Naive thymus-derived CD8-positive, alpha-beta T cell (primary cell): ENCODE measurements at regions not wholly inside any gene's neighbourhood (a gene's known extent, or its start where the extent isn't known, plus 50 kb on each side); places are given as distances from the start of the nearest gene placed in this dataset.
"Not testable (repeated sequence)": the region's sequence is repeated elsewhere in the genome, so short reads cannot be mapped to it uniquely, and the experiment has no call there.

Experiments
- ATAC-seq, 2 donors: fragments of 150-1000 bp; cut with Tn5 transposase in 1 of 2; sonication (Bioruptor Pico), chemical (Tn5 transposase) in 1 of 2; 1 replicate in 1 of 2; 2 replicates in 1 of 2; pipeline ENCODE4 v1.10.0; 2021; ENCODE audit warnings: mild to moderate bottlenecking in 2 of 2, moderate library complexity in 2 of 2
- POLR2A ChIA-PET: fragments of 350-600 bp; sonication (Branson Sonifier 250); formaldehyde crosslinking; loops from one replicate; lab custom pipeline; 2021; ENCODE audit warnings: antibody characterized with exemption; lab: Charles Lee
- DNase-seq, 10 donors: peaks; one replicate each; pipeline versions ENCODE4 v3.0.0 to v3.0.0-alpha.2; 2020 to 2022
- H3K27ac Mint-ChIP-seq, 10 donors: one replicate each; pipeline ENCODE4 v1.8.0; 2020 to 2022; ENCODE audit warnings: mild to moderate bottlenecking in 10 of 10, mixed read lengths in 10 of 10, moderate library complexity in 4 of 10, inconsistent platforms in 1 of 10
- H3K27me3 Mint-ChIP-seq, 5 donors: one replicate each; pipeline ENCODE4 v1.8.0; 2021 to 2022; ENCODE audit warnings: mixed read lengths in 5 of 5
- H3K36me3 Mint-ChIP-seq, 3 donors: one replicate each; pipeline ENCODE4 v1.8.0; 2020 to 2022; ENCODE audit warnings: mixed read lengths in 3 of 3, mild to moderate bottlenecking in 2 of 3, inconsistent platforms in 1 of 3
- H3K4me1 Mint-ChIP-seq, 4 donors: one replicate each; pipeline ENCODE4 v1.8.0; 2021 to 2022; ENCODE audit warnings: mixed read lengths in 4 of 4
- H3K4me3 Mint-ChIP-seq, 10 donors: one replicate each; pipeline ENCODE4 v1.8.0; 2020 to 2022; ENCODE audit warnings: mild to moderate bottlenecking in 10 of 10, mixed read lengths in 10 of 10, moderate library complexity in 6 of 10, inconsistent platforms in 1 of 10
- H3K9me3 Mint-ChIP-seq, 9 donors: one replicate each; pipeline ENCODE4 v1.8.0; 2020 to 2022; ENCODE audit warnings: mixed read lengths in 9 of 9, mild to moderate bottlenecking in 3 of 9, inconsistent platforms in 1 of 9, moderate library complexity in 1 of 9

DNA sequence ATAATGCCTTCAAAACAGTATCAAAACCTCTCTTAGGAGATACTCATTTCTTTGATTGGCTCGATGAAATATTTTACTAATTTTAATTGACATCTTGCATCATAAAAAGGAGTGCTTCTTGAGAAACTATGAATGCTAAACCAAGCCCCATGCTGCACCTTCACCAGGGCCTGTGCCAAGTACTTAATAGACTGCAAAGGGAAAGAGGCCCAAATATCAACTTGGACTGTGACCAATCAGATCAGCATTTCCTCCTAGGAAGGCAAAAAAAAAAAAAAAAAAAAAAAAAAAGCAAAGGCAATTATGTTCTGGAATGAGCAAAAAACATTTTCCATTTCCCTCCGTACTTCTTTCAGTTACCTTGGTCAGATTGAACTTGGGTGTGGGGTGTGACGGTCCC is 253.0 kb upstream of the SOX4 start:
- DNase-seq (no peak), ATAC-seq (no peak)
- Mint-ChIP-seq H3K4me1 (no peaks in the 10 kb centered on the region), H3K4me3 (no peak overlapping the region), H3K36me3 (no peaks in the 10 kb centered on the region), H3K27ac (no peak overlapping the region), H3K27me3 (peaks cover 0 to 5% (median 0%) of the 10 kb centered on the region in 5 donors), H3K9me3 (peaks cover 0 to 17% (median 5%) of the 10 kb centered on the region in 9 donors)
- POLR2A ChIA-PET = no interaction called here

DNA sequence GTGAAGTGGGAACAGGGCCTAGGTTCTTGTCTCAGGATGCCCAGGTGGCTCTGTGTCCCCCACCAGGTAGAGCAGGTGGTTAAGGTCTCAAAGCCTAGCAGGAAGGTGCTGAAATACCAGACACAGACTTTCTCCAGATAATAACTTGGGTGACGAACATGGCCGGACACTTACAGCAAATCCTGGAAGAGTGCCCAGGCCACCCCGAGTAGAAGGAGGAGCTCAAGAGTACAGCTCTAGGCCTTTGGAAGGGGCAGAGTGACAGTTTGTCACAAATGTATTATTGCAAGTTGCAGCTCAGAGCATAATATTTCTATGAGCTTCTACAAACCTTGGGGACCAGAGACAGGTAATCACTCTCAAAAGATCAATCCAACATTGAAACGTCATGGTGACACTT is 251.6 kb upstream of the SOX4 start:
- Mint-ChIP-seq H3K4me3 (no peak overlapping the region), H3K27ac (no peak overlapping the region), H3K36me3 (no peaks in the 10 kb centered on the region), H3K9me3 (peaks cover 0 to 20% (median 5%) of the 10 kb centered on the region in 9 donors), H3K27me3 (peaks cover 0 to 6% (median 0%) of the 10 kb centered on the region in 5 donors), H3K4me1 (no peaks in the 10 kb centered on the region)
- ATAC-seq (no peak), DNase-seq (no peak)
- POLR2A ChIA-PET = no interaction called here

DNA sequence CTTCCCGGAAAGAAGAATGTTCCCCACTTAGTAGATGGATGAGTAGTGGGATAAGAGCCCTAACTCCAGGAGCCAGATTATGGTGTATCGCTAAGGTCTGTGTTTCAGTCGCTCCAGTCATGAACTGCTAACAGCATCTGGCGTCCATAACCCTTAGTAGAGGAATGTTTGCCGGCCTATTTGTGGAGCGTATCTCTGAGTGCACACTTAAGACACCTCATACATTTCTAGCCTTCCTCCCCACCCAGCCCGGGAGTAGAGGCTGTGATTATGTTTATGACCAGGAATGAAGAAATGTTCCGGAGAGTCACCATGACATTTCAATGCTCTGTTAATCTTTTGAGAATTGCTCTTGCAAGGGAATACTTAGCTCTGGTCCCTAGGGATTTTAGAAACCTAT is 251.1 kb upstream of the SOX4 start:
- Mint-ChIP-seq H3K27ac (no peak overlapping the region), H3K36me3 (no peaks in the 10 kb centered on the region), H3K4me3 (no peak overlapping the region), H3K4me1 (no peaks in the 10 kb centered on the region), H3K27me3 (peaks cover 0 to 6% (median 0%) of the 10 kb centered on the region in 5 donors), H3K9me3 (peaks cover 0 to 15% (median 4%) of the 10 kb centered on the region in 9 donors)
- DNase-seq = no peak
- ATAC-seq = no peak
- POLR2A ChIA-PET = no interaction called here

DNA sequence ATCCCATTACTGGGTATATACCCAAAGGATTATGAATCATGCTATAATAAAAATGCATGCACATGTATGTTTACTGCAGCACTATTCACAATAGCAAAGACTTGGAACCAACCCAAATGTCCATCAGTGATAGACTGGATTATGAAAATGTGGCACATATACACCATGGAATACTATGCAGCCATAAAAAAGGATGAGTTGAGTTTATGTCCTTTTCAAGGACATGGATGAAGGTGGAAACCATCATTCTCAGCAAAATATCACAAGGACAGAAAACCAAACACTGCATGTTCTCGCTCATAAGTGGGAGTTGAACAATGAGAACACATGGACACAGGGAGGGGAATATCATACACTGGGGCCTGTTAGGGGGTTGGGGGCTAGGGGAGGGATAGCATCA is 247.8 kb upstream of the SOX4 start:
- H3K4me1 Mint-ChIP-seq, DNase-seq, ATAC-seq, H3K27me3 Mint-ChIP-seq, H3K4me3 Mint-ChIP-seq, H3K36me3 Mint-ChIP-seq, H3K27ac Mint-ChIP-seq, POLR2A ChIA-PET, H3K9me3 Mint-ChIP-seq: not testable (repeated sequence)

DNA sequence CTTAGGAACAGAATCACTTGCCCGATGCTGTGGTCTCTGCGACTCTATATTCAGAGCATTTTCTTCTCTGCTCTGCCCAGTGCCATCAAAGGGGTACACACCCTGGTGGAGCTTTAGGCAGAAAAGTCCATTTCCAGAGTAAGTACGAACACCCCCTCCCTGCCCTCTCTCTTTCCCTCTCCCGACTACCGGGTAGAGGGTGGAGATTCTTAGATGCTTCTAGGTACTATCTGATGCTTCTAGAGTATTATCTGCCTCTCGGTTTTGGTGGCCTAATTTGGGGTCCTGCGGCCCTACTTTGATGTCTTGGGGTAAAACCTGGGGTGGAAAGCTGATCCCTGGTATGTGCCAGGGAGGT is 245.4 kb upstream of the SOX4 start:
- peaks cover 0 to 5% (median 0%) of the 10 kb centered on the region in 5 donors for H3K27me3 Mint-ChIP-seq
- POLR2A ChIA-PET = no interaction called here
- H3K27ac Mint-ChIP-seq = no peak overlapping the region
- no peak for ATAC-seq
- no peak overlapping the region for H3K4me3 Mint-ChIP-seq
- no peak for DNase-seq
- H3K36me3 Mint-ChIP-seq = no peaks in the 10 kb centered on the region
- H3K9me3 Mint-ChIP-seq = peaks cover 0 to 8% (median 0%) of the 10 kb centered on the region in 9 donors
- H3K4me1 Mint-ChIP-seq = no peaks in the 10 kb centered on the region

DNA sequence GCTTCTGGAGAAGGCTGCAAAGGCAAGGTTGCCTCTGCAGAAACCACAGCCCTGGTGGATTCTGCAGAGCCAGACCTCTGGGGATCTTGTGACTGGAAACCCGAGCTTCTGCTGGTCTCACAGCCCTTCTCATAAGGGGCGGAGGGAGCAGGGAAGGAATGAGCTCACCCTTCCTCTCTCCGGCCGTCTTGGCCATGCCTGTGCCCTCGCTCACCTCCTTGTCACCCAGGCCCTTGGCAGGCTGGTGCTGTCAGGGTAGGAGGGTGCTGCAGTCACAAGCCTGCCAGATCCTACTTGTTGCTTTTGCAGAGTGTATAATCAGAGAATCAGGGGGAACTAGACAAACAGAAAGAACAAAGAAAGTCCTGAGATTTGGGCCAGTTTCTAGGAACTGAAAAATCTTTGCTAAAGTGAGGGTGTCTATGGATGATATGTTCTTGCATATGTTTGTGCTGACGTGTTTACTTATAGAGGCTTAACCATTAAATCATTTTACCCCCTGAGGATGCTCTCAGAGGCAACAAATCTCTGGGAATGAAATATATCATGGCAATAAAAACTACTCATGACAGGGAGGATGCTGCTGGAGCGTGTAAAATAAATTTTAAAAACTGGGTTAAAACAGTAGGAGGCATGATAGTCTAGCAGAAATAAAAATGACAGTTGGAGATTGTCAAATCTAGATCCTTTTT is 244.9 kb upstream of the SOX4 start:
- Mint-ChIP-seq H3K9me3 (peaks cover 0 to 8% (median 0%) of the 10 kb centered on the region in 9 donors), H3K4me1 (no peaks in the 10 kb centered on the region), H3K27me3 (peaks cover 0 to 1% (median 0%) of the 10 kb centered on the region in 5 donors), H3K27ac (no peak overlapping the region), H3K4me3 (no peak overlapping the region), H3K36me3 (no peaks in the 10 kb centered on the region)
- ATAC-seq (no peak), DNase-seq (no peak)
- POLR2A ChIA-PET = no interaction called here

DNA sequence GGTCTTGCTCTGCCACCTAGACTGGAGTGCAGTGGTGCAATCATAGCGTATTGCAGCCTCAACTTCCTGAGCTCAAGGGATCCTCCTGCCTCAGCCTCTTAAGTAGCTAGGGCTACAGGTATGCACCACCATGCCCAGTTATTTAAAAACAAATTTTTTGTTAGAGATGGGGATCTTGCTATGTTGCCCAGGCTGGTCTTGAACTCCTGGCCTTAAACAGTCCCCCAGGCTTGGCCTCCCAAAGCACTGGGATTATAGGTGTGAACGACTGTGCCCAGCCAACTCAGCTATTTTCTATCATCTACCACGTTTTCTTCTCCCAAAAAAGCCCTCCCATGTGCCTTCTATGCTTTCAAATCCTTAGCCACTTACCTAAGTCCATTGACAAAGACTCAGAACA is 243.7 kb upstream of the SOX4 start:
- H3K4me1 Mint-ChIP-seq = no peaks in the 10 kb centered on the region
- no peak for ATAC-seq
- peaks cover 0 to 1% (median 0%) of the 10 kb centered on the region in 5 donors for H3K27me3 Mint-ChIP-seq
- H3K36me3 Mint-ChIP-seq = no peaks in the 10 kb centered on the region
- DNase-seq = no peak
- no peak overlapping the region for H3K4me3 Mint-ChIP-seq
- peaks cover 0 to 3% (median 0%) of the 10 kb centered on the region in 9 donors for H3K9me3 Mint-ChIP-seq
- POLR2A ChIA-PET = no interaction called here
- H3K27ac Mint-ChIP-seq = no peak overlapping the region

DNA sequence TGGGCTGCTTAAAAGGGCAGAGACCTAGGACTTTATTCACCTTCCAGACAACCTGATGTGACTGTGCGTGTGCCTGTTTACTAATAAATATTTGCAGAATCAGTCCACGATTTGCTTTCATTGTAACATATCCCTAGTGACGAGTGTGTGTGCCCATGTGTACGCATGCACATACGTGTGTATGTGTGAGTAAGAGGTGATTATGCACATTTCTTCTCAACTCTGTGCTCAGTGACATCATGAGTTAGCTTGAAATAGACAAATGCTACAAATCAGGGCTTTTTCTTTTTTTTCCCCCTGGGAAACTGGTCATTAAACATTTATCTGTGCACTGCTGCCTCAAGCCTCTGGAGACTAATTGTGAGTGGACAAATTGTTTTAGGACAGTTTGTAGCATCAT is 242.6 kb upstream of the SOX4 start:
- no peak for ATAC-seq
- no peak overlapping the region for H3K4me3 Mint-ChIP-seq
- peaks cover 0 to 1% (median 0%) of the 10 kb centered on the region in 5 donors for H3K27me3 Mint-ChIP-seq
- H3K27ac Mint-ChIP-seq = no peak overlapping the region
- H3K36me3 Mint-ChIP-seq = no peaks in the 10 kb centered on the region
- POLR2A ChIA-PET = no interaction called here
- no peak for DNase-seq
- peaks cover 0 to 3% (median 0%) of the 10 kb centered on the region in 9 donors for H3K9me3 Mint-ChIP-seq
- H3K4me1 Mint-ChIP-seq = no peaks in the 10 kb centered on the region

DNA sequence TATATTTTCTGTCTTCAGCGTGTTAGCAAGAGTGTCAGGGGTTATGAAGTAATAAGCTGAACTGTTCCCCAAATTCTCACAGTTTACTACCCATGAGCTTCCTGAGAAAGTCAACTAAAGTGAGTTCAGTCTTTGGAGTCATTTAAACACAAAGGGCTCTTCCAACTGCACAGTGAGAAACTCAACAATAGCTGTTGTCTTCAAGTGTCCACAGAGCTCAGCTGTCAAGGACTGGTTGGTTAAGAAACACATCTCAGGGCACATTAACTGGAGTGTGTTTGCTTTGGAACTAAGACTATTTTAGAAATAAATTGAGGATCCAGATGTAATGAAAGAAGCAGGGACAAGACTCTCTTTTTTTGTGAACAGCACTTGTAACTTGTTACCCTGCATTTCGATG is 241.4 kb upstream of the SOX4 start:
- Mint-ChIP-seq H3K4me1 (no peaks in the 10 kb centered on the region), H3K36me3 (no peaks in the 10 kb centered on the region), H3K27me3 (no peaks in the 10 kb centered on the region), H3K9me3 (no peaks in the 10 kb centered on the region), H3K27ac (no peak overlapping the region), H3K4me3 (no peak overlapping the region)
- no peak for ATAC-seq
- DNase-seq = no peak
- POLR2A ChIA-PET = no interaction called here

DNA sequence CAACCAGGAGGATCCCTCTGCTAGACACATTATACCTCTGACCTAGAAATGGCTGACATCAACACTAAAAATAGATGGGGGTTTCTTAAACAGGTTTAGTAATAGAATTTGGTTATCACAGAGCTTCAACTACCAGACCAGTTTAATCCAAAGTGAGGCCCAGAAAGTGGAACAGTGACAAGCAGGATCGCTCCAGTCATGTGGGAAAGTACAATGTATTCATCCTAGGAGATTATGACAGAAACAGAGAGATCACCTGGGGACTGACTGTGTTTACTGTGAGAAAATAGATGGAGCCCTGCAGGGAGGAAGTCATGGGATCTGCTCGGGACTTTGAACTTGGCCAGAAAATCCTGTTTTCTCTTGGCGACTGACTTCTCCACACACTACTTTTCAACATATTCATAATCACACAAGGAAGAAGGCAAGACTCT is 238.7 kb upstream of the SOX4 start:
- Mint-ChIP-seq H3K9me3 (peaks cover 0 to 2% (median 0%) of the 10 kb centered on the region in 9 donors), H3K36me3 (no peaks in the 10 kb centered on the region), H3K4me3 (no peak overlapping the region), H3K27ac (no peak overlapping the region), H3K4me1 (no peaks in the 10 kb centered on the region), H3K27me3 (no peaks in the 10 kb centered on the region)
- ATAC-seq (no peak), DNase-seq (no peak)
- POLR2A ChIA-PET = no interaction called here

DNA sequence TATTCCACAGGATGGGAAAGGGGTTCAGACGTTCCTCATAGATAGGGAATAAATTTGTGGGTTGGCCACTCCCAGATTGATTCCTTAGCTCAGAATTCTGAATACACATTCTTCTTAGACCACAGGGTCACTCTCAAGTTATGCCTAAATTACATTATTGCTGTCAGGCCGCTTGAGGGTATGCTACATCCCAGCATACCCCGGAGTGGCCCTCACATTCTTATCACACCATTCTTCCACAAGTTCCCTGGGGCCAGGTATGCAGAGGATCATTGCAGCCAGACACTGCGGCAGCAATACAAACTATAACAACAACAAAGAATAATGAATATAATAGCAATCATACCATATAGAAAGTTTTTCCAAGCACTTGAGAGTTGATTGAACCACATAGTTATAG is 237.9 kb upstream of the SOX4 start:
- ATAC-seq (no peak), DNase-seq (no peak)
- Mint-ChIP-seq H3K36me3 (no peaks in the 10 kb centered on the region), H3K4me3 (no peak overlapping the region), H3K4me1 (no peaks in the 10 kb centered on the region), H3K9me3 (peaks cover 0 to 2% (median 0%) of the 10 kb centered on the region in 9 donors), H3K27me3 (no peaks in the 10 kb centered on the region), H3K27ac (no peak overlapping the region)
- POLR2A ChIA-PET = no interaction called here

DNA sequence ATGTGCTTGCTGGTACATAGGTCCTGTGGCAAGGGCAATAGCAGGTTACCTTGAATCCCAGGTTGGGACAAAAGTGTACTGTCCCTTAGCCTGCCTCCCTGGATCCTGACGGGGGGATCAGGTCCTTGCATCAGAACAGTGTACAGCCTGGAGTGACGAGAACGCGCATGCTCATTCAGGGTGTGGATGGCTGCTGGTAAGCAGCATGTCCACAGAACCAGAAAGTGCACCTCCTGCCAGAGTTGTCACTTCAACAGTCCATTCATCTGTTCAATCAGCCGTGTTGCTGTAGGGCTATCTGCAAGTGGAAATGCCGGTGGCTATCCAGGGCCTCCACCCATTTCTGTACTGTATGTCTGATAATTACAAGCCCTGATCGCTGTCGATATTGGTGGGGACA is 236.3 kb upstream of the SOX4 start:
- no peak for DNase-seq
- H3K9me3 Mint-ChIP-seq = peaks cover 0 to 2% (median 0%) of the 10 kb centered on the region in 9 donors

DNA sequence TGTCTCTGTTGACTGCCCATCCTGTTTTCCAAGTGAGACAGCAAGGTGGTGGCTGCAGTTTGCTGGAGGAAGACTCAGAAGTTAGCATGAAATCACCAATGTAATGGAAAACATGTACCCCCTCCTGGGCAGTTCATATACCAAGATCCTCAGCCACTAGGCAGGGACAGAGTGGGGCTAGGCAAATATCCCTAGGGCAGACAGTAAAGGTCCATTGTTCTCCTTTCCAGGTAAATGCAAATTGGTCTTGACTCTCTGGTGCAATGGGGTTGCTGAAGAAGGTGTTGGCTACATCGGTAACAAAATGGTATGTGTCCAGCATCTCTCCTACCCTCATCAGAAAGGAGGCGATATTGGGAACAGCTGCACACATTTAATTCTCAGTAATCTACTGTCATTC is 233.6 kb upstream of the SOX4 start:
- Mint-ChIP-seq H3K27me3 (no peaks in the 10 kb centered on the region), H3K9me3 (peaks cover 0 to 2% (median 0%) of the 10 kb centered on the region in 9 donors), H3K36me3 (no peaks in the 10 kb centered on the region), H3K4me1 (no peaks in the 10 kb centered on the region), H3K4me3 (no peak overlapping the region), H3K27ac (no peak overlapping the region)
- POLR2A ChIA-PET = no interaction called here
- DNase-seq (no peak), ATAC-seq (no peak)

More for the DNA sequence above, 236.3 kb upstream of the SOX4 start:
- H3K27ac Mint-ChIP-seq = no peak overlapping the region
- ATAC-seq = no peak
- POLR2A ChIA-PET = no interaction called here
- no peak overlapping the region for H3K4me3 Mint-ChIP-seq
- H3K4me1 Mint-ChIP-seq = no peaks in the 10 kb centered on the region
- no peaks in the 10 kb centered on the region for H3K36me3 Mint-ChIP-seq
- H3K27me3 Mint-ChIP-seq = no peaks in the 10 kb centered on the region

DNA sequence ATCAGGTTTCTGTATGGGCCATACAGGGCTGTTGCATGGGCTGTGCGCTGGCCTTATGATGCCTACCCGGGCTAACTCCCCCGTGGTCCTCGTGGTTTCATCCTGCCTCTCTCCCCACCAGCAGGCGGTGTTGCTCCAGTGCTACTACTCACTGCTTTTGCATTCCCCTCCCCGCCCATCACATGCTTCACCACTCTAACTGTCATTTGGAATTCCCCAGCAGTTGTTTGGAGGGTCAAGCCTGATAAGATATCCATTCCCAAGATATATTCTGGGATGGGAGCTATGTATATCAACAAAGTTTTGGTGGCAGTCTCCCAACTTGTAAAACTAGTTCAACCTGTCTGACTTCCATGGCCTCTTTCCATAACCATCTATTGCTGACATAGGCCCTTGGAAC is 233.2 kb upstream of the SOX4 start:
- ATAC-seq (no peak), DNase-seq (no peak)
- H3K4me1 Mint-ChIP-seq = no peaks in the 10 kb centered on the region
- no peak overlapping the region for H3K27ac Mint-ChIP-seq
- H3K4me3 Mint-ChIP-seq = no peak overlapping the region
- H3K36me3 Mint-ChIP-seq = no peaks in the 10 kb centered on the region
- no peaks in the 10 kb centered on the region for H3K27me3 Mint-ChIP-seq
- POLR2A ChIA-PET = no interaction called here
- peaks cover 0 to 2% (median 0%) of the 10 kb centered on the region in 9 donors for H3K9me3 Mint-ChIP-seq
